ENCODE measurements at regions not wholly inside any gene's neighbourhood (a gene's known extent, or its start where the extent isn't known, plus 50 kb on each side); places are given as distances from the start of the nearest gene placed in this dataset.
"Not testable (repeated sequence)": the region's sequence is repeated elsewhere in the genome, so short reads cannot be mapped to it uniquely, and the experiment has no call there.

DNA sequence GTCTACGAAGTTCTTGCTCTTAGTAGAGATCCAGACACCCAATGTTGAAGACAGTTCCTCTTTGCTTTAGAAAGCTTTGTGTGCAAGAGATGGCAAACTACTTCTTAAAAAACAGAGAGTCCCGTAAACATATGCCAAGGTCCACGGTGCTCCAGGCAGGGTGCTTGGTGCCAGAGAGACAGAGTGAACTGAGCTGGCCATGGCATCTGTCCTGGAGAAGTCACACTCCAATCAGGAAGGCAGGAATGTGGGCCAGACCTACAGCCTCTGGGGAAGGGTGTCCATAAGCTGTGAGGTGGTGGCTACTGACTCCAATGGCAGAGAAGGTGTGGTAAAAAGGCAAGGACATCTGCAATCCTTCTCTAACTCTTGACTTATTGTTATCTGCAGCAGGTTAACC lies 242.0 kb upstream of the PLGLB2 start:
- H3K36me3 ChIP-seq; H3K4me1 ChIP-seq; H3K27me3 ChIP-seq; intact Hi-C loops (cut with DNase I); DNase-seq (ENCODE audit: extremely low spot score); H3K4me3 ChIP-seq; H3K9me3 ChIP-seq; H3K27ac ChIP-seq (replicated peaks in 1 of 4): not testable (repeated sequence)
- no CpG with 5 or more reads among the region's 3 CpGs for WGBS

DNA sequence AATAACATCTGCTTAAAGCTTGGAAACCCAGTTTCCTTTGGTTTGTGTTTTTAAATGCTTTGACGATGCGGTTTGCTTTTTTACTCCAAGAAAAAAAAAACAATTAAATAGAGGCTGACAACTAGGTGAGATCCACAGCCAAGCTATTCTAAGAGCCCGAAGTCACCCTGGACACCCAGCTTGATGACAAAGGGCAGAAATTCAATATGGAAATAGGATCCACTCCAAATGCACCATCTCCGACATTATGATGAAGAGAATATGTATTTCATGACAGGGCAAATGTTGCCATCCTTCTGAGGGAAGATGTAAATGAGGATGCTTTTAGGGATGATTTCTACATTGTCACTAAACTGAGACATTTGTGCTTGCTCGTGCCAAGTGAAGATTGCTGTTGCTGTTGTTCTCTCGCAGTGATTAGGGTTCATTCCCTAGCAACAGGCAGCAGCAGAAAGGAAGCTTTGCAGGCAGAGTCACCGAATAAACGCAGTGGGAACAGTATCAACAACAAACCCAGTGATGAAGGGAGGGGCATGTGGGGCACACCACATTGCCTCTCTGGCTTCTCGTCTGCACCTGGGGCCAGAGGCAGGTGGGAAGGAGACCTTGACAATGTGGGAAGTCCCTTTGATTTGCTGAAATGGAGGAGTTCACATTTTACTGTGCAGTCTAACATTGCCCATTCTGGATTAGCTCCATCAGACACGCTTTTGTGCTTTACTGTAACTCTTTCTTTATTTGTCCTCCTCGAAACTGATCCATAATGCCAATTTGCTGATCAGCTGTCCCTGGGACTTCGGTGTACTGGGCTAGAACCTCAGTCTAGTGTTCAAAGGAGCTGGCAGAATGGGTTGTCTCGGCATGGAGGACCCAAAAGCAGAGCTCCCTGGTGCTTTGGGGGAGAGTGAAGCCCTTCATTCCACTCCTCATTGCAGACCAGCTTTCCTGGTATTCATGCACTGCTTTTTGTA lies 240.2 kb upstream of the PLGLB2 start:
- H3K36me3 ChIP-seq; DNase-seq (ENCODE audit: extremely low spot score); H3K27ac ChIP-seq (replicated peaks in 1 of 4); H3K27me3 ChIP-seq; H3K9me3 ChIP-seq; intact Hi-C loops (cut with DNase I); H3K4me1 ChIP-seq; H3K4me3 ChIP-seq: not testable (repeated sequence)
- WGBS, result 92% methylated on average over 4 of the region's 13 CpGs

- DNase-seq (ENCODE audit: extremely low spot score); H3K9me3 ChIP-seq; H3K4me3 ChIP-seq; intact Hi-C loops (cut with DNase I); H3K36me3 ChIP-seq; H3K27me3 ChIP-seq; H3K27ac ChIP-seq (replicated peaks in 1 of 4); H3K4me1 ChIP-seq: not testable (repeated sequence)
- WGBS, result 83% methylated on average over 3 of the region's 8 CpGs
Observed at GRCh38 chr2:87511195-87511778, 236.6 kb upstream of the PLGLB2 start.

DNA sequence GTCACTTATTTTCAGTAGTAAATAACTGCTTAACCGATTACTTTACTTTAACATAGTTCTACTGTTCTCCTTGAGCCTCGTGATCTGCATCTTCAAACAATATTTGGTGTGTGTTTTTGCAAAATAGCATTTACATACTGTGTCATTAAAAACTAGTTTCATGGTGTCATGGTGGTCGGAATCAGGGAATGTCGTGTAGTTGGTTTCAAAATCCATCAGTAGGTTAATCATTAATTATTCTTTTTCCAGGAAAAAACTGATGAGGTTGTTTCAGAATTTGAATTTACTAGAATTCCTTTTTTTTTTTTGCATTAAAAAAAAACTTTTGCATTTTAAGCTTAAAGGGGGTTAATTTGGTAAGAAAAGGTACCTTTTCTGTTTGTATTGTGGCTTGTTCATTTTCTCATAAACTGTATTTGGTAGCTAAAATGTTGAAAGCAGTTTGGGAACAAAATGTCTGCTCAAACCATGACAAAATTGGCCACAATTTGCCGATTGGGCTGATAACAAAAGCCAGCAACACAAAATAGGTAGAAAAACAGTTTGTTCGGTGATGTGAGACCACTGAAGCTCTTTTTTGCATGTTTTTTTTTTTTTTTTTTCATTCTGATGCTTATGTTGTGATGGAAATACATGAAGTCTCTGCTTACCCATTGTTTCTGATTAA lies 234.9 kb upstream of the PLGLB2 start:
- intact Hi-C loops (cut with DNase I); H3K27me3 ChIP-seq: not testable (repeated sequence)
- WGBS, result 75% methylated on average over 2 of the region's 6 CpGs

GRCh38 chr2:87514034-87514433 lies 233.9 kb upstream of the PLGLB2 start:
- H3K36me3 ChIP-seq; H3K4me3 ChIP-seq; H3K4me1 ChIP-seq; intact Hi-C loops (cut with DNase I); H3K27me3 ChIP-seq; DNase-seq (ENCODE audit: extremely low spot score); H3K27ac ChIP-seq (replicated peaks in 1 of 4); H3K9me3 ChIP-seq: not testable (repeated sequence)
- WGBS, result 69% methylated on average over 2 of the region's 5 CpGs

More for the DNA sequence above, 234.9 kb upstream of the PLGLB2 start:
- H3K36me3 ChIP-seq; H3K4me3 ChIP-seq; H3K4me1 ChIP-seq; H3K9me3 ChIP-seq; H3K27ac ChIP-seq (replicated peaks in 1 of 4); DNase-seq (ENCODE audit: extremely low spot score): not testable (repeated sequence)

- no CpG with 5 or more reads among the region's 7 CpGs for WGBS
- H3K27ac ChIP-seq (replicated peaks in 1 of 4); H3K36me3 ChIP-seq; DNase-seq (ENCODE audit: extremely low spot score); H3K27me3 ChIP-seq; H3K9me3 ChIP-seq; H3K4me3 ChIP-seq; intact Hi-C loops (cut with DNase I); H3K4me1 ChIP-seq: not testable (repeated sequence)
Observed at GRCh38 chr2:87514515-87514914, 233.4 kb upstream of the PLGLB2 start.

- WGBS, result 88% methylated on average over 1 of the region's 2 CpGs
- H3K4me1 ChIP-seq, H3K36me3 ChIP-seq: not testable (repeated sequence)
Observed at GRCh38 chr2:87515226-87515625, 232.7 kb upstream of the PLGLB2 start.

DNA sequence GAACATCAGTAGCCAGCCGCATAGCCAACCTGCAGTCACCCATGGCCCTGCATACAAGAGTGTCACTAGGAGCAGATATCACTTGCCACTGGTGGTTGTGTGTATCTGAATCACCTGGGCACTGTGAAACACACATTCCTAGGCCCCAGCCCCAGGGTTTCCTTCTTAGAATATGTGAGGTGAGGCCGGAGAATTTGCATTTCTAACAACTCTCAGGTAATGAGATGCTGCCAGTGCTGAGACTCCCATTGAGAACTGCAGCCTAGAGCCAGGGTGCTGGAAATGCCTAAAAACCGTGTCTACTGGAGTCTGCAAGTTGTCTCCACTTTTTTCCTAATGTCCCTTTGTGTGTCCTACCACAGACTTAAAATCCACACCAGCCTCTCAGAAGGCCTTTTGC lies 232.0 kb upstream of the PLGLB2 start:
- H3K4me1 ChIP-seq; H3K27me3 ChIP-seq; intact Hi-C loops (cut with DNase I); H3K4me3 ChIP-seq; H3K27ac ChIP-seq (replicated peaks in 1 of 4); DNase-seq (ENCODE audit: extremely low spot score); H3K36me3 ChIP-seq; H3K9me3 ChIP-seq: not testable (repeated sequence)
- no CpG with 5 or more reads among the region's 3 CpGs for WGBS

More at GRCh38 chr2:87515226-87515625, 232.7 kb upstream of the PLGLB2 start:
- H3K4me3 ChIP-seq; H3K9me3 ChIP-seq; DNase-seq (ENCODE audit: extremely low spot score); H3K27ac ChIP-seq (replicated peaks in 1 of 4); intact Hi-C loops (cut with DNase I); H3K27me3 ChIP-seq: not testable (repeated sequence)

DNA sequence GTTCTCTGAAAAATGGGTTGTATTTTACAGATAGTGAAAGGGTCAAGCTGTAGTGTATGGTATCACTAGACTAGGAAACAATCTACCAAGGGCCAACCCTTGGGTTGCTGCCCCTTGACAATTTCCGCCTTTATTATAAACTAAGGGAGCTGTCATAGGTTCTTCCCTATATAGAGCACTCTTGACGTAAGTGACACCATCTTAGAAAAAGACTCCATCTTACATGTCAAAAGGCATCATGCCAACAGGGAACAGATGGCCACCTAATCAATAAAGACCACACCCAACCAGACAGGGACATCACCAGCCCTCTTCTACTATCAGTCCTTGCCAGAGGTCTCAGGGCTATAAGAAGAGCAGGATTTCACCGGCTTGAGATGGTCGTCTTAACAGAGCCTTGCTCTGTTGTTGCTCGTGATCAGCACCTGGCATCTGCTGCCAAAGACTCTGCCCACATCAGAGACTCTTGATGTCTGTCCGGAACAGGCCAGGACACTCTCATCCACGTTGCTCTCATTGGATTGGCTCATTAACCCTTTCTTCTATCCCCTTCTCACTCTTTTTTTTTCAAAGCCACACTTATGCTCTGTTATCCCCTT lies 231.4 kb upstream of the PLGLB2 start:
- H3K9me3 ChIP-seq; DNase-seq (ENCODE audit: extremely low spot score); H3K36me3 ChIP-seq; H3K27ac ChIP-seq (replicated peaks in 1 of 4); H3K4me1 ChIP-seq; intact Hi-C loops (cut with DNase I); H3K4me3 ChIP-seq; H3K27me3 ChIP-seq: not testable (repeated sequence)
- 64% methylated on average over 5 of the region's 7 CpGs for WGBS

DNA sequence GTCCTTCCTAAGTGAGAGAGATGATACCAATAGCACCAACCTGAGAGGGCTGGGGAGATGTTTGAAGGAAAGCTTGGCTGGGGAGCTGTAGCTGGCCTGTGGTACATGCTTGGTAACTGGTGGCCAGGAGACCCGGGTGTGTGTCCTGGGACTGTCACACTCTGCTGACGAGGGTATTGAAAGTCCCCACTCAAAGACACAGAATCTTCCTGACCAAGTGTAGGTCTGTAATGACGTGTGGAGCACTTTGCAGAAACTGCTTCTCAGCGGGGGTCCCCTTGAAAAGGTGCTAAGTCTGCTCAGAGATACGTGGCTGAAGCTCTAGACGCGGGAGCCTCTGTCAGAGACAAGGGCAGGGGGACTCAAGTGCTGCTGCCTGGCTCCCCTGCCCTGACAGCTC lies 230.4 kb upstream of the PLGLB2 start:
- H3K36me3 ChIP-seq; H3K4me1 ChIP-seq; H3K4me3 ChIP-seq; intact Hi-C loops (cut with DNase I); H3K9me3 ChIP-seq; H3K27me3 ChIP-seq; H3K27ac ChIP-seq (replicated peaks in 1 of 4); DNase-seq (ENCODE audit: extremely low spot score): not testable (repeated sequence)
- WGBS, result no CpG with 5 or more reads among the region's 7 CpGs

- H3K4me3 ChIP-seq; H3K27me3 ChIP-seq; intact Hi-C loops (cut with DNase I); DNase-seq (ENCODE audit: extremely low spot score); H3K4me1 ChIP-seq; H3K9me3 ChIP-seq; H3K36me3 ChIP-seq; H3K27ac ChIP-seq (replicated peaks in 1 of 4): not testable (repeated sequence)
- WGBS, result no CpG with 5 or more reads among the region's 7 CpGs
Observed at GRCh38 chr2:87518066-87518465, 229.8 kb upstream of the PLGLB2 start.

DNA sequence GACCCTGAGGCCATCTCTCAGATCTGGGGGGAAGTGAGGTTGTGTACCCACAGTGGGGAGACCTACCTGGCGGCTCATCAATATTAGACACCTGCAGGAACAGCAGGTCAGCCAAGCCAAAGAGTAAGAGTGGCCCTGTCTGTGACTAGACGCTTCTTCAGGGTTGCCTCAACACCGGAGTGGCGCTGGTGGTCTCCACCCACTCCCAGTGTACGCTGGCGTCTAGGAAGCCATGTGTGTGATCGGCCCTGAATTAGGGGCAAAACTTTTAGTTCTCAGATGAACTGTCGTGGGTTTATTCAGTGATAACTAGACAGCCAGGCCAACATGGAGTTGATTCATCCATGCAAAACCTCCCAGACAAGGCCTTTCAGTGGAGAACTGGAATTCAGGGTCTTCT lies 229.3 kb upstream of the PLGLB2 start:
- H3K36me3 ChIP-seq; H3K27me3 ChIP-seq; H3K27ac ChIP-seq (replicated peaks in 1 of 4); H3K4me3 ChIP-seq; H3K4me1 ChIP-seq; H3K9me3 ChIP-seq; intact Hi-C loops (cut with DNase I); DNase-seq (ENCODE audit: extremely low spot score): not testable (repeated sequence)
- WGBS, result 80% methylated on average over 1 of the region's 8 CpGs

All from esophagus muscularis mucosa (tissue), 4 donors.